CD4-positive, alpha-beta T cell treated with Interleukin-2 at 100 ng/mL for 4 hours (primary cell): ENCODE measurements at regions not wholly inside any gene's neighbourhood (a gene's known extent, or its start where the extent isn't known, plus 50 kb on each side); places are given as distances from the start of the nearest gene placed in this dataset.
"Not testable (repeated sequence)": the region's sequence is repeated elsewhere in the genome, so short reads cannot be mapped to it uniquely, and the experiment has no call there.

ENCODE experiments used
- DNase-seq: peaks from one replicate; pipeline ENCODE4 v3.0.0-alpha.2; 2020; ENCODE audit warnings: low spot score

DNA sequence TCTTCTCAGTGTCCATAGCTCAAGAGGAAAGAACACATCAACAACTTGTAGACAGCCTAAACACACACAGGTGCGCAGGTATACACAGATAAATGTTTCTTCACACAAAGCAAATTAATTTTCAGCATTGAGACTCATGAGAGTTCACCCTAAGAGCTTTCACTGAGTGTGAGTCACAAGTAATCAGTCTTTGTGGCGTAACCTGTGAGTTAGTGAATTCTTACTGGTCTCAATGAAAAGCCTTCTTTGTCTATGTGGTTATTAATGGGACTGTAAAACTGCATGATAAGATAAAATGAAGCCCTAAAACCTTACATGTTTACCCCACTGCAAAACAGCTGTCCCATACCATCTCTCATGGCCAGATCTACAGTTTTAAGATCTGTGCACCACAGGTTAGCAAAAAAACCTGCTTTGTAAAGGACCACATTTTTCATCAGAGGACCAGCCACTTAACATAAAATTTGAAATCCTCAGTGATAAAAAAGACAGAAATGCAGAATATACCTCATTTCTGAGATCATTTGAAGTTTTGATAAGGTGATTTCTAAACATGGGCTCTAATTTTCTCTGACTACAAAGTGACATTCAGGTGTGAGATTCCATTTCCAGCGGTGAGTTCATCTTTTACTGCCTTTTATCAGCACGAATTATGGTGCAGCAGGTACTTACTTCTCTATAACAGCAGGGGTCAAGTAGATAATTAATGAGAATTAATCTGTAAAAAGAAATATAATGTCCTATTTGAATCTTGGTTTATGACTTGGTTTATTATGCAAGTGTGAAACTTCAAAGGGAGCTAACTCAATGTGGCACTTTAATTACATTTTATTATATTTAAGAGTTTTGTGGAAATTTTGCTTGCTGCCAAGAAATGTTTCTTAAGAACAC is 335.7 kb upstream of the PIK3R1 start:
- DNase-seq: no peak

DNA sequence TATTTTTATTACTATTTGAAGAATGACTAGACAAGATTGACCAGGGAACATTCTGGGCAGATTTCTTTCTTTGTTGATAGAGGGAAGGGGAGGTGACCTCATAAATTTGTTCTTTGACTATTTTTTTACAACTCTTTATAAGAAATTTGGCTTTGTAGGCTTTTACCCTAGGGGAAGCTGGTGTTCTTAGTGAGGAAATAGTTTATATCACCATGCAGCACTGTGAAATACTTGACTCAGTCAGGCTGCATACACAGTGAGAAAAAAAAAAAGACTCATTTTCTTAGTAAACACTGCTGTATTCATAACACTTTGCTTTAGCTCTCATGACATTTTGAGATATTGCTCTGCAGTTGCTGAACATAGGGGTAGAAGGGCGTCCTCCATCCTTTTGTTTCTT is 336.6 kb upstream of the PIK3R1 start:
- DNase-seq: no peak

DNA sequence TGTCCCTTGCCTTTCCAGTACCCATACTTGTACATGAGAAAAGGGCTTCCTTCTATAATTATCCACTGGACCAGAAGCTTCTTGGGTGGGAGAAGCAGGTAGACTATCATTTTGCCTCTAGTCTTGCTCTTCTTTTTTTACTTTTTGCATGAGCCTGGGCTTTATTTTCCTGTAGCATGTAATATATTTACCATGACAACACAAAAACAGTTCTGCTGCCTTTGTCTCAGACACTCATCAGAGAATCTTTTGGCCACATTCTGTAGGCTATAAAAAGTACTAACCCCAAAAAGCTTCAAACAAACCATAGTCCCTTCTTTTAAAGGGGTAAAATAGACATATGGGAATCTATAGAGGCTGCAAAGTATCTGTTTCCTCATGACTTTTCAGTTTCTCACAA is 339.2 kb upstream of the PIK3R1 start:
- no peak for DNase-seq

DNA sequence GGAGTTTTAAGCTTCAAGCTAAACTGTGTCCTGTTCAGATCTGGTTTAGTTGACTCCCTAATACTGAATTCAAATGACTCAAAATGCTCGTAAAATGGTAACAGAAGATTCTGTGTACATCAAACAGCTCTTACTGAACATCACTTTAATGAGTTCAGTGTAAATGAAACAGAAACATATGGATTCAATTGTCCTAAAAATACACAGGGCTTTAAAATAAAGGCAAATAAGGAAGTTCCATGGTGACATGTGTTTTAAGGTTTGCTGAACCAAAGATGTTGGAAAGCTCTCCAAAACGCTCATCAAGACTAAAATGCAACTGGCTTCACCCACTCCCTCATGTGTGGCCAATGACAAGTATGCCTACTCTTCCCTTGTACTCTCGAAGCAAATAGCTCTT is 340.0 kb upstream of the PIK3R1 start:
- no peak for DNase-seq

DNA sequence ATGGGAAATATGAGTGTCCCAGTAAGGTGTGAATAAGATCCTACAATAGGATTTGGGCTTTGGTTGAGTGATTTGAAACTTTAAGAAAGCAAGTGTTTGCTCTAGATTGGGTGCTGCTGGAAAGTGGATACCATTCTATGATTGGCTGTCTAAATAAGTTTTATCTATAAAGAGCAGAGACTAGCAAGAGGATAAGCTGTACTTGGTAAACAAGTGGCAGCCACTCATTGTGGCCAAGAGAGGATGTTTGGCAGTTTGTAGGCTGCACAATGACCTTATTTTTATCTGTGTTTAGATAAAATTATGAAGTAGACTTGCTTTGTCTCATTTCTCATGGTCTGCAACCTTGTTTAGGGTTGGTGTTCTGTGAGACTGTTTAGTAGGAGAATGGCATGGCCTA is 341.6 kb upstream of the PIK3R1 start:
- no peak for DNase-seq

DNA sequence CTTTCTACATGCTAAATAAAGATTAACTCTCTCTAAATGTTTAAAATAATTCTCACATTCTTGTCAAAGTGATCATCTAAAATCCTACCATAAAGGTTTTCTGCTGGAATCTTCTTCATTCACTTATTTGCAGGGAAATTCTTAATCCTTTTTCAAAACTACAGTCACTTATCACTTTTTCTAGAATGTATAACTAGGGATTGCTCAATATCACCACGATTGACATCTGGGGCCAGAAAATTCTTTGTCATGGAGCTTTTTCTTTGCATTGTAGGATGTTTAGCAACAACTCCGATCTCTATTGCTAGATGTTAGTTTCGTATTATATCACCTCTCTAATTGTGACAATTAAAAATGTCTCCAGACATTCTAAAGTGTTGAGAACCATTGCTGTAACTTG is 344.9 kb upstream of the PIK3R1 start:
- DNase-seq: no peak

DNA sequence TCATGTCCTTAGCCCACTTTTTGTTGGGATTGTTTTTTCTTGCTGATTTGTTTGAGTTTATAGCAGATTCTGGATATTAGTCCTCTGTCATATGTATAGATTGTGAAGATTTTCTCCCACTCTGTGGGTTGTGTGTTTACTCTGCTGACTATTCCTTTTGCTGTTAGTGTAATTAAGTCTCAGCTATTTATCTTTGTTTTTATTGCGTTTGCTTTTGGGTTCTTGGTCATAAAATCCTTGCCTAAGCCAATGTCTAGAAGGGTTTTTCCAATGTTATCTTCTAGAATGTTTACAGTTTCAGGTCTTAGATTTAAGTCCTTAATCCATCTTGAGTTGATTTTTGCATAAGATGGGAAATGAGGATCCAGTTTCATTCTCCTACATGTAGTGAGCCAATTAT is 351.2 kb upstream of the PIK3R1 start:
- not testable (repeated sequence) for DNase-seq

DNA sequence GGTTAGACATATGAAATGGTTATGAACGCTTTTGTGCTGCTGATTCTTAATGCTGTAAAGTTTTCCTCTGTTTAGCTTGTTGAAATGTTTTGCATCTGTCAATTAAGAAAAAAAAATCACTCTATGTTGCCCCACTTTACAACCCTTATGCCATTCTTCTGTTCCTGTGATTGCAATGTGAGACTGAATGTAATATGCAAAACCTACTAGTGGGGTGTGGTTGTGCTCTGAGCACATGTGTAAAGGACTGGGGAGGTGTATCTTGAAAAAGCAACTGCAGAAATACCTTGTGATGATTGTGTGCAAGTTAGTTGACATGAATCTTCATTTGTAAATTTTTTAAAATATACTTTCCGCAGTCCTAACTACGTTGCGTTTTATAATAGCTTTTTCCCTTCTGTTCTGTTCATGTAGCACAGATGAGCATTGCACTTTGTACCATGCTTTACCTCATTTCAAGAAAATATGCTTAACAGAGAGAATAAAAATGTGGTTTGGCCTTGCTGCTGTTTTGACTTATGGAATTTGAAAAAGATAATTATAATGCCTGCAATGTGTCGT is 357.0 kb upstream of the PIK3R1 start:
- DNase-seq: no peak

DNA sequence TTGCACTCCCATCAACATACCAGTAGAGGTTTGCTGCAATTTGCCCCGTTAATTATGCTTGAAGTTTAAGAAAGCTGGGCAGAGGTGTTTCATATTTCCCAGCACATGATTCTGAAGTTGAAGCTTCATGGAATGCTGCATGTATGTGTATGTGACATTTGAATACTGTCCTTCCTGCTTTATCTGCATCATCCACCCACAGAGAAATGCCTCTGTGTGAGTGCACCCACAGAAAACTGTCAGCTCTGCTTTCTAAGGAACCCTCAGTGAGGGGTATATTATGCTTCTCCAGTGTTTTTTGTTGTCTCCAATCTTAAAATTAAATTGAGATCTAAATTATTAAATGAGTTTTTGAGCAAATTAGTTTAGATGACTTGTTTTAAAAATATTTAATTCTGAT is 358.1 kb upstream of the PIK3R1 start:
- DNase-seq: no peak

DNA sequence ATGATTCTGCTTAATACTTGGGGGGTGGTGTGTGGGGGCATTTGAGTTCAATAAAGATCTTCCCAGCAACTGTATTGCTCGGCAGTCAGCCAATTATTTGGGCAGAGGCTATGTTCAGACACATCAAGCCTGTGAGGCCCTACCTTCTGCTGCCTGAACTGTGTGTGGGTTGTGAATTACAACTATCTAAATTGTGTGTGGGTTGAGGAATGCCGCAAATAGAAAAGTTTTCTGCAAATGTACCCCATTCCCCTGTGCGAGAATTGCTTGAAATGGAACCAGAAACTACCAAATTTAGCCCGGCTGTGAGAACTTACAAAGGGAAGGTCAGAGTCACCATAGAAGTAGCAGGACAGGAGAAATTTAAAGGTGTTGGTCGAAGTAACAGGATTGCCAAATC is 360.0 kb upstream of the PIK3R1 start:
- no peak for DNase-seq

DNA sequence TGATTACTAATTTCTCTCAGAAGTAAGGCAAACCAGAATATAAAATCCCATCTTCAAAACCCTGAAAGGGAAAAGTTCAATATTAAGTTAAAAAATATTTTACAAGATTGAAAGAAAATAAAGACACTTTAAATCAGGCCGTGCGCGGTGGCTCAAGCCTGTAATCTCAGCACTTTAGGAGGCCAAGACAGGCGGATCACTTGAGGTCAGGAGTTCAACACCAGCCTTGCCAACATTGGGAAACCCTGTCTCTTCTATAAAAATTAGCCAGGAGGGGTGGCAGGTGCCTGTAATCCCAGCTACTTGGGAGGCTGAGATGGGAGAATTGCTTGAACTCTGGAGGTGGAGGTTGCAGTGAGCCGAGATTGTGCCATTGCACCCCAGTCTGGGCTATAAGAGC is 364.6 kb upstream of the PIK3R1 start:
- not testable (repeated sequence) for DNase-seq

DNA sequence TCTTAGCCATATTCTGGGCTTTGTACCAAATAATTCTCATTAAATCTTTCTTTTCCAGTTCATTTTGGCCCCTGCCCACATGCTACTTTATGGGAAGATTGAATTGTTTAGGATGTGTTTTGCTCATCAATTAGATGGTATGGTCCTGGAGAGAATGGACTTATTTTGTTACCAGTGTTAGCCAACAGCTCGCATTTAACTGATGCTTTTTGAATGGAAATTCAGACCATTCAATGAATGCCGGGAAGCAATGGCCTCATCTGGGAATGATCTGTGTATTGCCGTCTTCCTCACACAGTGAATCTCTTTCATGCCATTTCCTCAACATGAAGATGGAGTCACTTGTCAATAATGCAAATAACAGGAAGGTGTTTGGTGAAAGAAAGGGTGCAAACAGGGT is 370.6 kb upstream of the PIK3R1 start:
- no peak for DNase-seq

DNA sequence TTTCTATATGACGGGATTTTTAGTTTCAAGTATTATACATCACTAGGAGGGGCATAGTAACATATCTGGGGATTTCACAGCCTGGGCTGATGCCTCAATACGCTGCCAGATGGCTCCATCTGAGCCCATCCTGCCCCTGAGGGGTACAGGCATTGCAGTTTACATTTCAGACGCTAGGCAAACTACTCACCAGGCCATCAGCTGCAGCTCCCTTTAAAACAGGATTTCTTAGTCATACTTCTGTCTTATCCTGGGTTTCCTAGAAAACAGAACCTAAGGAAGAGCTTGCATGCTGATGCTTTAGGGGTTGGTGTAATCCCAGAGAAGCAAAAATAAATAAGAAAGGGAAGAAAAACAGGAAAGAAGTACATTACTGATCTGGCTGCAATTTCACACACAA is 372.8 kb upstream of the PIK3R1 start:
- DNase-seq: no peak

DNA sequence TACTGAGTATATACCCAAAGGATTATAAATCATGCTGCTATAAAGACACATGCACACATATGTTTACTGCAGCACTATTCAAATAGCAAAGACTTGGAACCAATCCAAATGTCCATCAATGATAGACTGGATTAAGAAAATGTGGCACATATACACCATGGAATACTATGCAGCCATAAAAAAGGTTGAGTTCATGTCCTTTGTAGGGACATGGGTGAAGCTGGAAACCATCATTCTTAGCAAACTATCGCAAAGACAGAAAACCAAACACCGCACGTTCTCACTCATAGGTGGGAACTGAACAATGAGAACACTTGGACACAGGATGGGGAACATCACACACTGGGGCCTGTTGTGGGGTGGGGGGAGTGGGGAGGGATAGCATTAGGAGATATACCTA is 378.3 kb upstream of the PIK3R1 start:
- not testable (repeated sequence) for DNase-seq

DNA sequence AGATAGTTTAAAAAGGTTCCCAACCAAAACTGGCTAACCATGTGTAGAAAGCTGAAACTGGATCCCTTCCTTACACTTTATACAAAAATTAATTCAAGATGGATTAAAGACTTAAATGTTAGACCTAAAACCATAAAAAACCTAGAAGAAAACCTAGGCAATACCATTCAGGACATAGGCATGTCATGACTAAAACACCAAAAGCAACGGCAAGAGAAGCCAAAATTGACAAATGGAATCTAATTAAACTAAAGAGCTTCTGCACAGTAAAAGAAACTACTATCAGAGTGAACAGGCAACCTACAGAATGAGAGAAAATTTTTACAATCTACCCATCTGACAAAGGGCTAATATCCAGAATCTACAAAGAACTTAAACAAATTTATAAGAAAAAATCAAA is 379.1 kb upstream of the PIK3R1 start:
- DNase-seq: not testable (repeated sequence)

DNA sequence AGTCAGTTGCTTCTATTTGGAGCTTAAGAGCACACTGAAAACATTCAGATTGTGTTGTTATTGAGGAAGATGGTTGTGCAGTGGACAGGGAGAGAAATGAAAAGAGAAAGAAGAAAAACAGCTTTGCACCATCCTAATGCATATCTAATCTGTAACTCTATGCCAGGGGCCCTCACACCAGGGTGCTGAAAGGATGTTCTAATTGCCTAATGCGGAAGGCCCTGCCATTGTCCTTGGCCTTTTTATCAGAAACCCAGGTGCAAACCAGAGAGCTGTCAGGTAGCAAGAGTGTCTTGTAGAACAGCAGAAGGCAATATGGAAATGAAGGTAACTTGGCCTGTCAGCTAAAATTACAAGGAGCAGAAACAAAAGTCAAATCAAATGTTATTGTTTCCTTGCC is 384.5 kb upstream of the PIK3R1 start:
- DNase-seq: no peak

DNA sequence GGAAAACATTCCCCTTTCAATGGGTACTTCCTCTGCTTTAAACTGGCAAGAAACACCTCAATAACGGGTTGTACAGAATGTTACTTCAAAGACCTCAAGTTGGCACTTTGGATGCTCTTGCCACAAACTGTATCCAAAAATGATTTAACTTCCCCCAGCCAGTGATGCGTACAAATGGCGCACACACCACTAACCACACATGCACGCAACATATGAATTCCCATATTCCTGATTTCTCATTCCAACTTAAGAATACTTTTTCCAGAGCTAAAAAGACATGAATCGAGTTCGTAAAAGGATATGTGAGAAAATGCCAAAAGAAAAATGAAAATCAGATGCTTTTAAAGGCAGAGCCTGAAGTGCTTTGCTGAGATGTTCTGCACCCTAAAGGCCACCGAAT is 388.0 kb upstream of the PIK3R1 start:
- DNase-seq: no peak

DNA sequence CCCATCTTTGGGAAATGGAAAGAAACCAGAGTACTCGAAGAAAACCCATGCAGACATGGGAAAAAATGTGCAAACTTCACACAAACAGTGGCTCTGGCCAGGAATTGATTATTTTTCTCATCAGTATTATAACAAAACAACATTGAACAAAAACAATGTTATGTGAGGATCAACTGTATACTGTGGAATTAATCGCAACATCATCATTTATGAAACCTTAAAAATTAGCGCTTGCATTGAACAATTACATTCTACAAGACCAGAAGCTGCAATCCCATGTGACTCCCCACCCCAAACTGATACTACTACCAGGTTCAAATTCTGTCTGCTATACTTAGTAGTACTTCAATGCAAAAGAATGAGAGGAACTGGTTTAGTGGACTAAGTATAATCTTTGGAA is 390.7 kb upstream of the PIK3R1 start:
- no peak for DNase-seq

DNA sequence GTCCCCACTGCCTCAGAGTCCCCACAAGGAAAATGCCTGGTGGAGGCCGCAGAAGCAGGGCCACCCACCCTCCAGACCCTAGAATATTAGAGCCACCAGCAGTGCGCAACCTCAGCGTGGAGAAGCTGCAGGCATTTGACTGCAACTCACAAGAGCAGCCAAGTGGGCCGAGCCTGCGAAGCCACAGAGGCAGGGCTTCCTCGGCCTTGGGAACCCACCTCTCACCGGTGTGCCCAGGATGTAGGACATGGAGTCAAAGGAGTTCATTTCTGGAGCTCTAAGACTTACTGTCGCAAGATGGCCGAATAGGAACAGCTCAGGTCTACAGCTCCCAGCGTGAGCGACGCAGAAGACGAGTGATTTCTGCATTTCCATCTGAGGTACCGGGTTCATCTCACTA is 397.9 kb upstream of the PIK3R1 start:
- DNase-seq: no peak

DNA sequence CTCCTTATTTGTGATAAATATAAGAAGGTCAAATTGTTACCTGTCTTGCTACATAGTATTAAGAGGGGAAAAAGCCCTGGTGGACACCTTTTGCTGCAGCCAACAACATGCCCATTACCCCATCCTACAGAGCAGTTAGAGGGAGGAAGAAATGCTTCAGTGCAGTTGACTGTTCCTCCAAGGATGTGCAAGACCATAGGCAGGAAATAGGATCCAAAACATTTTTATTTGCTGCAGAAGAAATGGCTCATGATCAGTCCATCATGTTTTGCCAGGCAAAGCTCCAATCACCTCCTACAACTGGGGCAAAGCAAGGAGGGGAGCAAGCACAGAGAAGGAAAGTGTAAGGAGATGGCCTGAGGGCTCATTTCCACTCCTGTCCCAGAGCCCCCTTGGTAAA is 399.1 kb upstream of the PIK3R1 start:
- DNase-seq: no peak

DNA sequence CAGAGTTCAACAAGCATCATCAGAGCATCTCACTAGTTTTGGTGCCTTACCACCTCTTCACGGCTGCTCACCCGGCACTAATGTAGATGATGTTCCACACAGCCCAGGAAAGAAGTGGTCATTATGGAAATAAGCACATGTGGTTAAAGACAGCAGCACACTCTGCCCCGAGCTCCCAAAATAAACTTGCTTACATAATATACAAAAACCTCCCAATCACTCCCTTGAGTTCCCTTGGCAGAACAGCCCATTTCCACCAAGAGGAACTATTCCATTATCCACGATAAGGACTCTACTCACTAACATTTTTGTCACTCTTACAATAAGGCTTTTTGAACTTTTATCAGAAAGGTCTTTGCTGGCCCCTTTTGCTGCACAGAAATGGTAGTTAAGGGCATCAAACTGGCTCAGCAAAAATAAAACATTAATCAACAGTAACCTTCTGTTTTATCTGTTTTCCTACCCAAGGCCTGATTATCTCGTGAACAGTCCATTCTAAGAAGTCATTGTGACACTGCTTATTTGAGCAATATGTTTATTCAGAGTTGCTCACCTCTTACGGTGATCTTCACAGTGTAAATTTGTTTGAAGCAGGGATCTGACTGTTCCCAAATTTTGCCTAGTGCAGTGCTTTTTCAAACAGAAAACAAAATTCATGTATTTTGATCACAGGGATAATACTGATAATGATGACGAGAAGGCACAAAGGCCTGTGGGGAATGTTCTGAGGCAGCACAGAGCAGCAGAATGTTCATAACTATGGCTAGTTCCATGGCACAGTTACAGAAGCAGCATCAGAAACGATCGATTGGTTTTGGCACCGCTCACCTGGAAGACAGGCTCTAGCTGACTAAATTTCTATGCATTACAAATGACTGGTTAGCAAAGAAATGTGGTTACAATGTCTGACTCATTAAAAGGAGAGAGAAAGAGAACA is 399.8 kb upstream of the PIK3R1 start:
- no peak for DNase-seq

DNA sequence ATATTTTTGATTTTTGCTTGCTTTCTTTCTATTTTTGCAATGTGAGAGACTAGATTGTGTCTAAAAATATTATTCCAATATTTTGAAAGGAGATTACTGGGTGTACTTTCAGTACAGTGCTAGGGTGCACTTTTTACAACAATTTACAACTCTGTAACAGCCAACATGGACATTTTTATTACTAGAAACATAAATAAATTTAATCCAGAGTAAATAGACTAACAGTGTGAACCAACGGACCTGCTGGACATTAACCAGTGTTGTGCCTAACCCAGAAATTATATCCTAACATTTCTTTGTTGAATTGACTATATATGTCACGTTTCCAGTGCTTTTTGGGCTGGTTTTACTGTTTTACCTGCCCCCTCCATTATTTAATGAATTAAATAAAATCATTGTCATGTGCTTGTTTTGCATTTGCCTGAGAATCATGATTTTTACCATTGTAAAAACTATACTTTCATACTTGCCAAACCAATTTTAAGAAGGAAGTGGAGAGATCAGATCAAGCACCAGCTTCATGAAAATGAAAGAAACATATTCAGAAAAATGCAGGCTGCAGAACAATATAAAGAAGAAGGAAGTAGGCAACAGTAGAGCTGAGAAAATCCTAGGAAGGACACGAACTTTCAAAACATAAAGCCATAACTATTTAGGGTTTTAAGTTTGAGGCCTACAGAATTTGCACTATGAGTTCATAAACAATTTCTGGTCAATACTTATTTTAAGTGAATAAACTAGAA is 400.8 kb upstream of the PIK3R1 start:
- no peak for DNase-seq
